Keratinocyte (primary cell): ENCODE measurements at regions not wholly inside any gene's neighbourhood (a gene's known extent, or its start where the extent isn't known, plus 50 kb on each side); places are given as distances from the start of the nearest gene placed in this dataset.

Experiments
- DNase-seq: peaks from one replicate; pipeline ENCODE4 v3.0.0-alpha.2; 2011; ENCODE audit warnings: low read depth, missing footprints, low spot score
- FAIRE-seq: peaks from 2 replicates; lab custom pipeline; 2011; peaks lifted over from hg19 to GRCh38; lab: Jason Lieb, UNC
- H2AFZ ChIP-seq: 2 replicates; pipeline ENCODE4 v1.6.0; 2012; ENCODE audit warnings: low read length, control low read depth, inconsistent platforms; ENCODE audit not compliant: control insufficient read depth
- H3K27ac ChIP-seq: 2 replicates; pipeline ENCODE4 v1.5.1; 2011; ENCODE audit warnings: low read length; ENCODE audit not compliant: control insufficient read depth, insufficient read depth
- H3K27me3 ChIP-seq: 3 replicates; pipeline ENCODE4 v1.6.0; 2011; ENCODE audit warnings: low read length; ENCODE audit not compliant: control insufficient read depth, insufficient read depth; ENCODE audit errors: extremely low read depth
- H3K36me3 ChIP-seq, 2 experiments: 2 replicates in 1 of 2; 3 replicates in 1 of 2; pipeline ENCODE4 v1.5.1; 2011; ENCODE audit warnings: low read length in 2 of 2, mild to moderate bottlenecking in 1 of 2; ENCODE audit not compliant: control insufficient read depth in 2 of 2, insufficient read depth in 2 of 2; ENCODE audit errors: extremely low read depth in 1 of 2
- H3K4me1 ChIP-seq: 3 replicates; pipeline ENCODE4 v1.5.1; 2011; ENCODE audit warnings: low read length; ENCODE audit not compliant: control insufficient read depth, insufficient read depth; ENCODE audit errors: extremely low read depth
- H3K4me2 ChIP-seq: 3 replicates; pipeline ENCODE4 v1.6.0; 2011; ENCODE audit warnings: low read depth, low read length; ENCODE audit not compliant: control insufficient read depth, insufficient read depth; ENCODE audit errors: extremely low read depth
- H3K4me3 ChIP-seq, 3 experiments: fragments of 200-600 bp in 1 of 3; sonication (generic) in 1 of 3; 2 replicates in 2 of 3; 3 replicates in 1 of 3; pipeline ENCODE4 v1.5.1; 2011 to 2016; ENCODE audit warnings: low read length in 3 of 3, mild to moderate bottlenecking in 3 of 3, control low read depth in 2 of 3, inconsistent platforms in 1 of 3, low read depth in 1 of 3, mixed read lengths in 1 of 3, mixed run types in 1 of 3, moderate library complexity in 1 of 3; ENCODE audit not compliant: control insufficient read depth in 2 of 3, insufficient read depth in 2 of 3; ENCODE audit errors: extremely low read depth in 1 of 3
- H3K79me2 ChIP-seq: 2 replicates; pipeline ENCODE4 v1.6.0; 2012; ENCODE audit warnings: low read length; ENCODE audit not compliant: control insufficient read depth, insufficient read depth
- H3K9ac ChIP-seq: 3 replicates; pipeline ENCODE4 v1.6.0; 2011; ENCODE audit warnings: low read length; ENCODE audit not compliant: control insufficient read depth, insufficient read depth; ENCODE audit errors: extremely low read depth
- H3K9me1 ChIP-seq: 3 replicates; pipeline ENCODE4 v1.6.0; 2011; ENCODE audit warnings: low read length; ENCODE audit not compliant: control insufficient read depth, insufficient read depth; ENCODE audit errors: extremely low read depth
- H3K9me3 ChIP-seq: 2 replicates; pipeline ENCODE4 v1.5.1; 2012; ENCODE audit warnings: low read depth, low read length; ENCODE audit not compliant: control insufficient read depth
- H4K20me1 ChIP-seq: 3 replicates; pipeline ENCODE4 v1.6.0; 2011; ENCODE audit warnings: low read length; ENCODE audit not compliant: control insufficient read depth, insufficient read depth; ENCODE audit errors: extremely low read depth
- CTCF ChIP-seq, 3 experiments: IDR thresholded peaks in 1 of 3; conservative IDR thresholded peaks in 1 of 3; optimal IDR thresholded peaks in 1 of 3; 2 replicates in 2 of 3; 3 replicates in 1 of 3; pipeline versions ENCODE3 to v1.5.1; 2011; ENCODE audit warnings: low read length in 3 of 3, mild to moderate bottlenecking in 3 of 3, moderate library complexity in 2 of 3, control low read depth in 1 of 3, inconsistent platforms in 1 of 3; ENCODE audit not compliant: insufficient read depth in 2 of 3; ENCODE audit errors: extremely low read depth in 1 of 3
- EZH2 ChIP-seq: IDR thresholded peaks from one replicate; pipeline ENCODE4 v1.6.1; 2012; ENCODE audit warnings: inconsistent platforms, mild to moderate bottlenecking, low read length, moderate library complexity
- dilution Hi-C: fragments of 300-500 bp; cut with MboI; formaldehyde crosslinking; loops from one replicate; pipeline ENCODE4 v1.7.0; 2020; ENCODE audit warnings: low sequenced_read_pairs; ENCODE audit not compliant: extremely low pct_ligation_motif_present

- Histone ChIP-seq H2AFZ (no peak overlapping the region), H3K4me1 (no peaks in the 10 kb centered on the region), H3K4me3 (no peak overlapping the region), H3K9me3 (no peaks in the 10 kb centered on the region), H3K27ac (no peak overlapping the region), H3K79me2 (no peaks in the 10 kb centered on the region), H3K9ac (no peak overlapping the region), H3K36me3 (no peaks in the 10 kb centered on the region), H4K20me1 (no peaks in the 10 kb centered on the region), H3K9me1 (no peaks in the 10 kb centered on the region), H3K4me2 (no peak overlapping the region), H3K27me3 (no peaks in the 10 kb centered on the region)
- TF ChIP-seq EZH2, result no peak
- no peak for TF ChIP-seq CTCF (optimal IDR thresholded peaks at IDR 0.05 in 1 of 3, IDR thresholded peaks at IDR 0.05 in 1 of 3, conservative IDR thresholded peaks at IDR 0.05 in 1 of 3; ENCODE audit: extremely low read depth in 1 of 3, insufficient read depth in 2 of 3, low read length in 3 of 3)
- dilution Hi-C loops, result no loop called here
- FAIRE-seq (no peak), DNase-seq (no peak)
Measured at GRCh38 chr9:12497790-12498189, 195.4 kb upstream of the TYRP1 start.

DNA sequence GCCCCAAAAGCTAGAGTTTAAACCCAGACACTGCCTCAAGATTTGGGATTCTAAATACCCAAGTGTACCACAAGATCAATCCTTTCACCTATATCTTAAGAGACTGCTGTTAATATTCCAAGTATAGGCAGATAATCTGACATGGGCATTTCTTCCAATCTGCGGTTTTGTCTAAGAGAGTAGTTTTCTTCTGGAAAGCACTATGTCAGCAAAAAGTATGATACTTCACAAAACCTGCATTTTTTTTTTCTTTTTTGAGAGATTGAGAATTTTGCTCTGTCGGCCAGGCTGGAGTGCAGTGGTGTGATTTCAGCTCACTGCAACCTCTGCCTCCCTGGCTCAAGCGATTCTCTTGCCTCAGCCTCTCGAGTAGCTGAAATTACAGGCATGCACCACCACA is 190.7 kb upstream of the TYRP1 start:
- no peak overlapping the region for H3K4me2 ChIP-seq
- DNase-seq, result no peak
- dilution Hi-C loops, result no loop called here
- H3K9ac ChIP-seq, result no peak overlapping the region
- H3K27ac ChIP-seq, result no peak overlapping the region
- no peak overlapping the region for H2AFZ ChIP-seq
- no peaks in the 10 kb centered on the region for H3K9me1 ChIP-seq
- FAIRE-seq, result no peak
- TF ChIP-seq CTCF (optimal IDR thresholded peaks at IDR 0.05 in 1 of 3, IDR thresholded peaks at IDR 0.05 in 1 of 3, conservative IDR thresholded peaks at IDR 0.05 in 1 of 3; ENCODE audit: extremely low read depth in 1 of 3, insufficient read depth in 2 of 3, low read length in 3 of 3), result no peak
- no peak for TF ChIP-seq EZH2
- H3K36me3 ChIP-seq, result no peaks in the 10 kb centered on the region
- no peaks in the 10 kb centered on the region for H3K79me2 ChIP-seq
- H3K27me3 ChIP-seq, result no peaks in the 10 kb centered on the region
- no peak overlapping the region for H3K4me3 ChIP-seq
- no peaks in the 10 kb centered on the region for H3K9me3 ChIP-seq
- no peaks in the 10 kb centered on the region for H3K4me1 ChIP-seq
- H4K20me1 ChIP-seq, result no peaks in the 10 kb centered on the region
